Cardiac septum (tissue), 1 donor: ENCODE measurements at regions not wholly inside any gene's neighbourhood (a gene's known extent, or its start where the extent isn't known, plus 50 kb on each side); places are given as distances from the start of the nearest gene placed in this dataset.
"Not testable (repeated sequence)": the region's sequence is repeated elsewhere in the genome, so short reads cannot be mapped to it uniquely, and the experiment has no call there.

Experiments
- DNase-seq: peaks from one replicate; pipeline ENCODE4 v3.0.0-alpha.2; 2020; ENCODE audit warnings: low spot score
- intact Hi-C: fragments of 100-400 bp; cut with DNase I; formaldehyde crosslinking; loops from one replicate; pipeline ENCODE4 v1.14.0; 2022
- donor health status: DM: no; HTN: no; CAD: no.

- no peak for DNase-seq
Measured at GRCh38 chr21:31609081-31609480, 50.4 kb upstream of the SOD1 start.

GRCh38 chr21:31607791-31608190 is 51.7 kb upstream of the SOD1 start:
- no peak for DNase-seq
- intact Hi-C loops = no loop called here

More at GRCh38 chr21:31609081-31609480, 50.4 kb upstream of the SOD1 start:
- intact Hi-C loops = no loop called here

GRCh38 chr21:31606081-31606874 is 53.2 kb upstream of the SOD1 start:
- intact Hi-C loops = no loop called here
- no peak for DNase-seq

- no peak for DNase-seq
- intact Hi-C loops = loop anchor here (2.0 to 5.0 kb wide), 2 partner anchors 407 to 506 kb away; no protein-coding TSS in a partner anchor
Measured at GRCh38 chr21:31604591-31605190, 54.8 kb upstream of the SOD1 start.

GRCh38 chr21:31599563-31599962 is 59.9 kb upstream of the SOD1 start:
- intact Hi-C loops = no loop called here
- DNase-seq = no peak

GRCh38 chr21:31599013-31599412 is 60.5 kb upstream of the SOD1 start:
- no peak for DNase-seq
- intact Hi-C loops = no loop called here

- DNase-seq = no peak
- intact Hi-C loops = no loop called here
Measured at GRCh38 chr21:31597683-31598082, 61.8 kb upstream of the SOD1 start.

GRCh38 chr21:31596055-31596454 is 63.4 kb upstream of the SOD1 start:
- no peak for DNase-seq
- intact Hi-C loops = no loop called here

GRCh38 chr21:31594726-31595125 is 64.8 kb upstream of the SOD1 start:
- intact Hi-C loops = no loop called here
- no peak for DNase-seq

GRCh38 chr21:31594279-31594678 is 65.2 kb upstream of the SOD1 start:
- intact Hi-C loops = no loop called here
- no peak for DNase-seq

GRCh38 chr21:31592963-31593560 is 66.4 kb upstream of the SOD1 start:
- intact Hi-C loops = no loop called here
- no peak for DNase-seq

GRCh38 chr21:31592516-31592915 is 67.0 kb upstream of the SOD1 start:
- DNase-seq = no peak
- intact Hi-C loops = no loop called here

GRCh38 chr21:31589820-31590219 is 69.7 kb upstream of the SOD1 start:
- intact Hi-C loops = loop anchor here (10.0 kb wide), 1 partner anchor 235 kb away; no protein-coding TSS in a partner anchor
- no peak for DNase-seq

- intact Hi-C loops = loop anchor here (10.0 kb wide), 1 partner anchor 231 kb away; no protein-coding TSS in a partner anchor
- no peak for DNase-seq
Measured at GRCh38 chr21:31586118-31586517, 73.4 kb upstream of the SOD1 start.

GRCh38 chr21:31583937-31584336 is 75.6 kb upstream of the SOD1 start:
- intact Hi-C loops = loop anchor here (2.0 to 10.0 kb wide), 2 partner anchors 229 to 385 kb away; no protein-coding TSS in a partner anchor
- DNase-seq = not testable (repeated sequence)

- intact Hi-C loops = loop anchor here (2.0 to 10.0 kb wide), 2 partner anchors 229 to 385 kb away; no protein-coding TSS in a partner anchor
- DNase-seq = no peak
Measured at GRCh38 chr21:31583498-31583897, 76.0 kb upstream of the SOD1 start.

- DNase-seq = no peak
- intact Hi-C loops = loop anchor here (10.0 kb wide), 1 partner anchor 226 kb away; no protein-coding TSS in a partner anchor
Measured at GRCh38 chr21:31580866-31581276, 78.6 kb upstream of the SOD1 start.

- DNase-seq = no peak
- intact Hi-C loops = no loop called here
Measured at GRCh38 chr21:31577271-31577670, 82.2 kb upstream of the SOD1 start.

- intact Hi-C loops = no loop called here
- DNase-seq = no peak
Measured at GRCh38 chr21:31576428-31576827, 83.1 kb upstream of the SOD1 start.

- intact Hi-C loops = no loop called here
- no peak for DNase-seq
Measured at GRCh38 chr21:31573217-31573616, 86.3 kb upstream of the SOD1 start.
